WTC11 (cell line): ENCODE measurements at regions not wholly inside any gene's neighbourhood (a gene's known extent, or its start where the extent isn't known, plus 50 kb on each side); places are given as distances from the start of the nearest gene placed in this dataset.

ENCODE experiments used
- ATF3 ChIP-seq: sonication (generic); formaldehyde crosslinking; conservative IDR thresholded peaks from 2 replicates; pipeline ENCODE4 v1.8.1; 2022; ENCODE audit warnings: mild to moderate bottlenecking, missing genetic modification reagents
- CTCF ChIP-seq: fragments of 200-600 bp; IDR thresholded peaks from 2 replicates; pipeline ENCODE4 v1.8.0; 2022; ENCODE audit warnings: antibody characterized with exemption
- FOXP4 ChIP-seq: sonication (generic); formaldehyde crosslinking; IDR thresholded peaks from 2 replicates; pipeline ENCODE4 v1.8.0; 2022; ENCODE audit warnings: mild to moderate bottlenecking, missing genetic modification reagents
- MAX ChIP-seq: sonication (generic); formaldehyde crosslinking; IDR thresholded peaks from 2 replicates; pipeline ENCODE4 v1.8.0; 2022; ENCODE audit warnings: mild to moderate bottlenecking, missing genetic modification reagents
- NR2C2 ChIP-seq: sonication (generic); formaldehyde crosslinking; IDR thresholded peaks from 2 replicates; pipeline ENCODE4 v1.8.0; 2022; ENCODE audit warnings: mild to moderate bottlenecking, missing genetic modification reagents
- NR3C1 ChIP-seq: sonication (generic); formaldehyde crosslinking; conservative IDR thresholded peaks from 2 replicates; pipeline ENCODE4 v1.8.1; 2023; ENCODE audit warnings: low read depth, mild to moderate bottlenecking, missing genetic modification reagents
- RELA ChIP-seq: sonication (generic); formaldehyde crosslinking; IDR thresholded peaks from 2 replicates; pipeline ENCODE4 v1.8.1; 2022; ENCODE audit warnings: missing genetic modification reagents, mild to moderate bottlenecking, borderline replicate concordance
- TEAD4 ChIP-seq: sonication (generic); formaldehyde crosslinking; IDR thresholded peaks from 2 replicates; pipeline ENCODE4 v1.8.0; 2022; ENCODE audit warnings: mild to moderate bottlenecking, missing genetic modification reagents
- TP53 ChIP-seq: sonication (generic); formaldehyde crosslinking; IDR thresholded peaks from 2 replicates; pipeline ENCODE4 v1.8.1; 2023; ENCODE audit warnings: mild to moderate bottlenecking, missing genetic modification reagents
- ZNF232 ChIP-seq: sonication (generic); formaldehyde crosslinking; IDR thresholded peaks from 2 replicates; pipeline ENCODE4 v1.8.0; 2022; ENCODE audit warnings: mild to moderate bottlenecking, missing genetic modification reagents

- no peak for TF ChIP-seq CTCF
- no peak for TF ChIP-seq MAX (CRISPR knock-in tag)
- no peak for TF ChIP-seq RELA (CRISPR knock-in tag)
- TF ChIP-seq TP53 (CRISPR knock-in tag) = no peak
- no peak for TF ChIP-seq ATF3 (CRISPR knock-in tag)
- no peak for TF ChIP-seq FOXP4 (CRISPR knock-in tag)
- TF ChIP-seq ZNF232 (CRISPR knock-in tag) = no peak
- no peak for TF ChIP-seq NR2C2 (CRISPR knock-in tag)
- no peak for TF ChIP-seq NR3C1 (CRISPR knock-in tag)
- TF ChIP-seq TEAD4 (CRISPR knock-in tag) = no peak
Observed at GRCh38 chr2:235115521-235115920, 163.7 kb downstream of the SH3BP4 start.
